ENCODE measurements at regions not wholly inside any gene's neighbourhood (a gene's known extent, or its start where the extent isn't known, plus 50 kb on each side); places are given as distances from the start of the nearest gene placed in this dataset.

DNA sequence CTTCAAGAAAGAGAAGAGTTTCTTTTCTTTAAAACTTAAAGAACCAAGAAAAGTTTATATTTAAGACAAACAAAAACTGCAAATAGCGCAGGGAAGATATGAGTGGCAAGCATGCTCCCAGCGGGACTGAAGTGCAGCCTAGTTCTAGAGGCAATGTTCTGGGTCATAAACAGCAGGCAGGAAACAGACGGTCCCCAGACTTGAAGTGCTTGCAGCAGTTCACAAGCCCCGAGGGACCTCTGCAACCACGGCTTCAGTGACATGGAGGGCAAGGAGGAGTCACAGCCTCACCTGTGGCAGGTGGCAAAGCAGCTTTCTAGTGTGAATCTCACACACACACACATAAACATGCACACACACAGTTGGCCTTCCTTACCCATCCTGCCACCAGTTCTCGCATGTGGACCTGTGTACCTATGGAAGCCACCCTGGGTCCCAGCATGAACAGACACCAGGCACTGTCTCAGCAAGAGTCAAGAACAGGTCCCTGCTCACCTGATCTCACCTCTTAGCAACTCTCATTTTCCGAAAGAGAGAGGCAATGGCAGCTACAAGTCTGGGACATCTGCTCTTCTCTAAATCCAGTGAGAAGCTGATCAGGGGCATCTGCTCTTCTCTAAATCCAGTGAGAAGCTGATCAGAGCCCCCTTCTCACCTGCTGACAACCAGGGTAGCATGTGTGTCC, 162.0 kb downstream of the EFNB2 start:
- TF ChIP-seq, protein P1, sequence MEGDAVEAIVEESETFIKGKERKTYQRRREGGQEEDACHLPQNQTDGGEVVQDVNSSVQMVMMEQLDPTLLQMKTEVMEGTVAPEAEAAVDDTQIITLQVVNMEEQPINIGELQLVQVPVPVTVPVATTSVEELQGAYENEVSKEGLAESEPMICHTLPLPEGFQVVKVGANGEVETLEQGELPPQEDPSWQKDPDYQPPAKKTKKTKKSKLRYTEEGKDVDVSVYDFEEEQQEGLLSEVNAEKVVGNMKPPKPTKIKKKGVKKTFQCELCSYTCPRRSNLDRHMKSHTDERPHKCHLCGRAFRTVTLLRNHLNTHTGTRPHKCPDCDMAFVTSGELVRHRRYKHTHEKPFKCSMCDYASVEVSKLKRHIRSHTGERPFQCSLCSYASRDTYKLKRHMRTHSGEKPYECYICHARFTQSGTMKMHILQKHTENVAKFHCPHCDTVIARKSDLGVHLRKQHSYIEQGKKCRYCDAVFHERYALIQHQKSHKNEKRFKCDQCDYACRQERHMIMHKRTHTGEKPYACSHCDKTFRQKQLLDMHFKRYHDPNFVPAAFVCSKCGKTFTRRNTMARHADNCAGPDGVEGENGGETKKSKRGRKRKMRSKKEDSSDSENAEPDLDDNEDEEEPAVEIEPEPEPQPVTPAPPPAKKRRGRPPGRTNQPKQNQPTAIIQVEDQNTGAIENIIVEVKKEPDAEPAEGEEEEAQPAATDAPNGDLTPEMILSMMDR (conservative IDR thresholded peaks at IDR 0.05; ENCODE audit: control insufficient read depth, insufficient read depth, low read depth, low read length), result no peak
- no peak for DNase-seq (ENCODE audit: low read depth)
- no peak overlapping the region for H3K4me3 ChIP-seq (ENCODE audit: control insufficient read depth, low read depth, low read length)

DNA sequence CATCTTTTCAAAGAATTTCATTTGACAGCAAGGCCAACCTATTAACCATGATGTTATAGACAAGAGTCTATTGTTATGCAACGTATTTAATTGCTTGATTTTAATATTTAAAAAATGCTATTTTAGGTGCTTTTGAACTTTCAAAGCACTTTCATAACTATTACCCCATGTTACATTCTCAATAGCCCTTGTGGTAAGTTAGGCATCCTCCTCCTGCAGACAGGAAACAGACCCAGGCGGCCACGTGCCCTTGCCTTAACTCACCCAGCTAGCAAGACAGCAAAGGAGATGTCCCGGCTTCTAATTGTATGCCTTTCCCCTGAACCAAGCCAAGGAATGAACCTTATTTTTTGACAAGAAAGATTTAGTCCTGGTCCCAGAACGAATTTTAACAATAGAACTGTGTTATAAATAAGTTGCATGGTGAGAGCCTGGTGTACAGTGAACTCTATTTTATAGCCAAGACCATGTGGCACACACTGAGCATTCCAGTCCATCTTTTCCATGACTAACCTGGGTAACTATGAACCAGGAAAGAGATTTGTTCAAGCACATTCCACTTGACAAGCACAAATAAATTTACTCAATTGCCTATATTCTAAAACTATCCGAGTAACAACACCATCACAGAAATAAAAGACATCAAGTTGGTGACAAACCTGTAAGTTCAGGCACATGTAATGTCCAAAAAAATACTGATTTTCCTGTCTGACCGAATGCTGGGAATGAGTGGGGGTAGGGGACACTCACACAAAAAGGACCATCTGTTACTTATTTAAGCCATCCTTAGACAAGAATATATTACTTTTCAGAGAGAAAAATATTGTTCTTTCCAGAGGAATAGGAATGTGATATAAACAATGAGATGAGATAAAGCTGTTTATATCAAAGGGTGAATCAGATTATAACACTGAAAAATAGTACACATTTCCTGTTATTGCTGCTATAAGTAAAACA, 163.0 kb downstream of the EFNB2 start:
- TF ChIP-seq, protein P1 (conservative IDR thresholded peaks at IDR 0.05; ENCODE audit: control insufficient read depth, insufficient read depth, low read depth, low read length), result no peak
- DNase-seq (ENCODE audit: low read depth), result peak; percentile 58
- no peak overlapping the region for H3K4me3 ChIP-seq (ENCODE audit: control insufficient read depth, low read depth, low read length)

DNA sequence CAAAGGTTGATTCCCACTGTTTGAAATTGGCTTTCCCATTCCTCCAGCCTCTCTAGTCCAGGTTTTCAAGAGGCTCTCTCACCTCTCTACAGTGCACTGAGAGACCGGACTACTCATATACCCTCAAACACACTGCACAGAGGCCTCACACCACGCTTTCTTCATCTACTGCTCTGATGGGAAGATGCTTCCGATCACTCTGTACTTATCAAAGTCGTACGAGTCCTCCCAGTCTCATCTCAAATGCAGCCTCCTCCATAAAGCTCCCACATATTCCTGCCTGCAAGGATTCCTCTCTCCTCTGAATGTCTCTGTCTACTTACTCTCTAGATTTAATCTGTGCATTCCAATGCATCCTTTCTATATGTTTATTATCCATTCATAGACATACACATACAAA, 164.4 kb downstream of the EFNB2 start:
- no peak for DNase-seq (ENCODE audit: low read depth)
- H3K4me3 ChIP-seq (ENCODE audit: control insufficient read depth, low read depth, low read length), result no peak overlapping the region
- TF ChIP-seq, protein P1 (conservative IDR thresholded peaks at IDR 0.05; ENCODE audit: control insufficient read depth, insufficient read depth, low read depth, low read length), result no peak

DNA sequence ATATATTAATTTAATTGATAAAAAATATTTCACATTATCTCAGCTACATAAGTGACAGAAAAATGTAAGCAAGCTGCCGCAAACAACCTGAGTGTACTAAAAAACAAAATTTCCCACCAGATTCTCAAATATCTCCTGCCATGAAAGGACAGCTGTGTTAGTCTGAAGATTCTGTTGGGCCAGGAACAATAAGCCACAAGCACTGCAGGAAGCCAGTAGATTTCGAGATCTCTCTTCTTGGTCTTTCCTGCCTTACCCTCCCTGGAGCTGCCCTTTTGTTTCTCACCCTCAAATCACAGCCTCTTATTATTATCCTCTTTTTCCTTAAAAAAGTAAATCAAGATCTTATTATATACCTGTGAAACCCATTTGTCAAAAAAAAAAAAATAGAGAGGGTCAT, 165.6 kb downstream of the EFNB2 start:
- no peak overlapping the region for H3K4me3 ChIP-seq (ENCODE audit: control insufficient read depth, low read depth, low read length)
- DNase-seq (ENCODE audit: low read depth), result no peak
- TF ChIP-seq, protein P1 (conservative IDR thresholded peaks at IDR 0.05; ENCODE audit: control insufficient read depth, insufficient read depth, low read depth, low read length), result no peak

DNA sequence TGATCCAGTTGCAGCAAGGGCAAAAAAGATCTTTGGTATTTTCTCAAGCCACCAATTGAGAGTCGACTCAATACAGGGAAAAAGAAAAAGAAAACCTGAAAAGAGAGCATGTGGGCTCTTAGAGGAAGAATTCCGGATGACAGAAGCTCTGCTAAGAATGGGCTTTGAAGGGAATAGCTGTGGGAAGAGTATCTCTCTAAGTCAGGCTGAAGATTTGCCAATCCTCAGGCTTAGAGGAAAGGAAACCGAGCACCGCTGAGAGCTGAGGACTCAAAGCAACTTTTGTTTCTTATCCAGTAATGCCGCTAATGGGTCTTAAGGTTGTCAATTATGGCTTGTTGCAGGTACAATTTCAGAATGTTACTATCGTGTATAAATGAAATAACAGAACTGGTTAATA, 166.4 kb downstream of the EFNB2 start:
- no peak overlapping the region for H3K4me3 ChIP-seq (ENCODE audit: control insufficient read depth, low read depth, low read length)
- TF ChIP-seq, protein P1 (conservative IDR thresholded peaks at IDR 0.05; ENCODE audit: control insufficient read depth, insufficient read depth, low read depth, low read length), result no peak
- no peak for DNase-seq (ENCODE audit: low read depth)

DNA sequence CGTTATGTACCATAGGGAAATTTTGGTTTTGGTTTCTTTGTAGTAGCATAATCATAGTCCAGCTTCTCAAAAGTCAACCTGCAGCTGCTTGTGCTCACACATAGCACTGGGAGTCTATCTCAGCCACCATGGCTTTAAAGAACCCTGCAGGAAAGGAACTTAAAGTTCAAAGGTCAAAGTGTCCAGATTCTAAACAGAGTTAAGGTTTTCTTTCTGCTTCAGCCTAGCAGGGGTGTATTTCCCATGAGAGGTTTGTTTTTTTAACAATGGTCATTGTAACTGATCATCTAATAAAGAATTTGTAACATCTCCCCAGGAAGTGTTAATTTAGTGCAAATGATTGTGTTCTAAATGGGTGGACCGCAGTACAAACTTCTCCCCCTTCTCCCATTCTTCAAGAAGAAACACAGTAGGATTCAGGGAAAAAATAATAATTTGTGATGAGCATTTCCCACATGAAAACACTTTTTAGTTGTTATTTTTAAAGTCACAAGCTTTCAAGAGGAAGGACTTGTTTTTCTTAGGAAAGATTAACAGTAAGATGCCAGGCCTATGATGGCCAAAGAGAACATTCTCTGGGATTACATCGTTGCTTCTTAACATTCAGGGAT, 168.0 kb downstream of the EFNB2 start:
- H3K4me3 ChIP-seq (ENCODE audit: control insufficient read depth, low read depth, low read length), result no peak overlapping the region
- TF ChIP-seq, protein P1 (conservative IDR thresholded peaks at IDR 0.05; ENCODE audit: control insufficient read depth, insufficient read depth, low read depth, low read length), result no peak
- DNase-seq (ENCODE audit: low read depth), result no peak
